ENCODE measurements at regions not wholly inside any gene's neighbourhood (a gene's known extent, or its start where the extent isn't known, plus 50 kb on each side); places are given as distances from the start of the nearest gene placed in this dataset.

- DNase-seq = no peak
These were observed 374.1 kb upstream of the IRX4 start for GRCh38 chr5:2256691-2257280.

- no peak for DNase-seq
These were observed 373.4 kb upstream of the IRX4 start for GRCh38 chr5:2255915-2256690.

- no peak for DNase-seq
These were observed 372.4 kb upstream of the IRX4 start for GRCh38 chr5:2254880-2255750.

GRCh38 chr5:2254406-2254805, 371.7 kb upstream of the IRX4 start:
- no peak for DNase-seq

- no peak for DNase-seq
These were observed 370.6 kb upstream of the IRX4 start for GRCh38 chr5:2253040-2253975.

GRCh38 chr5:2251751-2252150, 369.0 kb upstream of the IRX4 start:
- DNase-seq = no peak

- no peak for DNase-seq
These were observed 368.6 kb upstream of the IRX4 start for GRCh38 chr5:2251298-2251697.

- no peak for DNase-seq
These were observed 367.7 kb upstream of the IRX4 start for GRCh38 chr5:2250365-2250950.

- DNase-seq = no peak
These were observed 366.7 kb upstream of the IRX4 start for GRCh38 chr5:2249442-2249841.

GRCh38 chr5:2249026-2249425, 366.3 kb upstream of the IRX4 start:
- DNase-seq = no peak

- no peak for DNase-seq
These were observed 359.8 kb upstream of the IRX4 start for GRCh38 chr5:2242539-2242938.

- DNase-seq = no peak
These were observed 359.1 kb upstream of the IRX4 start for GRCh38 chr5:2241842-2242241.

- no peak for DNase-seq
These were observed 357.6 kb upstream of the IRX4 start for GRCh38 chr5:2240118-2240904.

GRCh38 chr5:2239201-2239910, 356.6 kb upstream of the IRX4 start:
- no peak for DNase-seq

GRCh38 chr5:2238732-2239131, 356.0 kb upstream of the IRX4 start:
- DNase-seq = no peak

GRCh38 chr5:2227433-2227832, 344.7 kb upstream of the IRX4 start:
- no peak for DNase-seq

GRCh38 chr5:2224689-2225088, 342.0 kb upstream of the IRX4 start:
- no peak for DNase-seq

GRCh38 chr5:2223303-2223702, 340.6 kb upstream of the IRX4 start:
- DNase-seq = no peak

- no peak for DNase-seq
These were observed 339.7 kb upstream of the IRX4 start for GRCh38 chr5:2222246-2222992.

GRCh38 chr5:2221450-2221849, 338.7 kb upstream of the IRX4 start:
- DNase-seq = no peak

Measured in activated CD4-positive, CD25-positive, alpha-beta regulatory T cell treated with anti-CD3 and anti-CD28 coated beads, Interleukin-2, amount 50 U/mL, for 72 hours (primary cell).